ENCODE measurements at regions not wholly inside any gene's neighbourhood (a gene's known extent, or its start where the extent isn't known, plus 50 kb on each side); places are given as distances from the start of the nearest gene placed in this dataset.
A peak's percentile ranks its signal among the peaks of the same experiment; 100 is the strongest.

GRCh38 chrX:68940601-68941000 lies 111.8 kb downstream of the EFNB1 start:
- intact Hi-C loops (cut with DNase I), result loop anchor here in 1 of 2 donors (5.0 kb wide), 1 partner anchor 47 kb away; no protein-coding TSS in a partner anchor
- H3K27ac ChIP-seq, result no peak overlapping the region
- no peaks in the 10 kb centered on the region for H3K36me3 ChIP-seq (ENCODE audit: insufficient read depth in 1 of 2, low read depth in 1 of 2)
- no peak overlapping the region for H3K4me3 ChIP-seq
- H3K4me1 ChIP-seq, result peaks cover 4% of the 10 kb centered on the region
- ATAC-seq (no peak), DNase-seq (no peak)
- TF ChIP-seq CTCF (IDR thresholded peaks at IDR 0.05), result no peak
- peaks cover 0 to 4% (median 0%) of the 10 kb centered on the region in 3 donors for H3K27me3 ChIP-seq (ENCODE audit: insufficient read depth in 3 of 3, low read length in 2 of 3)
- 72 to 91% (median 81%) methylated on average over 5 to 7 of the region's 7 CpGs for WGBS, 3 donors
- H3K9me3 ChIP-seq, result no peaks in the 10 kb centered on the region

GRCh38 chrX:68939868-68940267 lies 111.0 kb downstream of the EFNB1 start:
- ATAC-seq (no peak), DNase-seq (no peak)
- Histone ChIP-seq H3K36me3 (ENCODE audit: insufficient read depth in 1 of 2, low read depth in 1 of 2) (no peaks in the 10 kb centered on the region), H3K27ac (no peak overlapping the region), H3K4me3 (no peak overlapping the region), H3K9me3 (no peaks in the 10 kb centered on the region), H3K4me1 (peaks cover 4% of the 10 kb centered on the region), H3K27me3 (ENCODE audit: insufficient read depth in 3 of 3, low read length in 2 of 3) (peaks cover 0 to 4% (median 0%) of the 10 kb centered on the region in 3 donors)
- WGBS, 3 donors, result 70 to 87% (median 80%) methylated on average over 7 to 8 of the region's 8 CpGs
- intact Hi-C loops (cut with DNase I), result loop anchor here (5.0 to 10.0 kb wide), 2 partner anchors 47 to 105 kb away; no protein-coding TSS in a partner anchor
- no peak for TF ChIP-seq CTCF (IDR thresholded peaks at IDR 0.05)

GRCh38 chrX:68938244-68939004 lies 109.6 kb downstream of the EFNB1 start:
- Histone ChIP-seq H3K27ac (no peak overlapping the region), H3K27me3 (ENCODE audit: insufficient read depth in 3 of 3, low read length in 2 of 3) (peaks cover 0 to 4% (median 0%) of the 10 kb centered on the region in 3 donors), H3K4me1 (peaks cover 4% of the 10 kb centered on the region), H3K36me3 (ENCODE audit: insufficient read depth in 1 of 2, low read depth in 1 of 2) (no peaks in the 10 kb centered on the region), H3K9me3 (no peaks in the 10 kb centered on the region), H3K4me3 (no peak overlapping the region)
- DNase-seq, result no peak
- intact Hi-C loops (cut with DNase I), result loop anchor here in 1 of 2 donors (10.0 kb wide), 1 partner anchor 104 kb away; no protein-coding TSS in a partner anchor
- peak in 1 of 4 donors; percentile 18 for ATAC-seq
- TF ChIP-seq CTCF (IDR thresholded peaks at IDR 0.05), result no peak
- WGBS, 3 donors, result 53 to 57% (median 54%) methylated on average over 4 of the region's 4 CpGs

GRCh38 chrX:68937581-68937980 lies 108.8 kb downstream of the EFNB1 start:
- ATAC-seq (no peak), DNase-seq (no peak)
- Histone ChIP-seq H3K27me3 (ENCODE audit: insufficient read depth in 3 of 3, low read length in 2 of 3) (peaks cover 0 to 4% (median 0%) of the 10 kb centered on the region in 3 donors), H3K4me1 (peaks cover 4% of the 10 kb centered on the region), H3K4me3 (no peak overlapping the region), H3K27ac (no peak overlapping the region), H3K36me3 (ENCODE audit: insufficient read depth in 1 of 2, low read depth in 1 of 2) (no peaks in the 10 kb centered on the region), H3K9me3 (no peaks in the 10 kb centered on the region)
- intact Hi-C loops (cut with DNase I), result loop anchor here in 1 of 2 donors (10.0 kb wide), 1 partner anchor 103 kb away; no protein-coding TSS in a partner anchor
- WGBS, 3 donors, result 73 to 100% (median 94%) methylated on average over 2 of the region's 2 CpGs
- no peak for TF ChIP-seq CTCF (IDR thresholded peaks at IDR 0.05)

Measured in psoas muscle (tissue), 7 donors.